Superior temporal gyrus (tissue), 1 donor: ENCODE measurements at regions not wholly inside any gene's neighbourhood (a gene's known extent, or its start where the extent isn't known, plus 50 kb on each side); places are given as distances from the start of the nearest gene placed in this dataset.
"Not testable (repeated sequence)": the region's sequence is repeated elsewhere in the genome, so short reads cannot be mapped to it uniquely, and the experiment has no call there.

Experiments
- DNase-seq: peaks from one replicate; pipeline ENCODE4 v3.0.0-alpha.2; 2016; ENCODE audit errors: extremely low spot score

- no peak for DNase-seq
These were observed 691.9 kb downstream of the RFPL4B start for GRCh38 chr6:113039005-113039404.

GRCh38 chr6:113047148-113047547 is 700.0 kb downstream of the RFPL4B start:
- DNase-seq = no peak

- DNase-seq = no peak
These were observed 700.8 kb downstream of the RFPL4B start for GRCh38 chr6:113047932-113048331.

GRCh38 chr6:113048741-113049140 is 701.6 kb downstream of the RFPL4B start:
- DNase-seq = no peak

- DNase-seq = no peak
These were observed 702.1 kb downstream of the RFPL4B start for GRCh38 chr6:113049190-113049589.

GRCh38 chr6:113050010-113050858 is 703.1 kb downstream of the RFPL4B start:
- no peak for DNase-seq

GRCh38 chr6:113050979-113051378 is 703.8 kb downstream of the RFPL4B start:
- no peak for DNase-seq

GRCh38 chr6:113052506-113052905 is 705.4 kb downstream of the RFPL4B start:
- no peak for DNase-seq

GRCh38 chr6:113055061-113055460 is 707.9 kb downstream of the RFPL4B start:
- DNase-seq = no peak

GRCh38 chr6:113055998-113056397 is 708.9 kb downstream of the RFPL4B start:
- no peak for DNase-seq

GRCh38 chr6:113057567-113058053 is 710.5 kb downstream of the RFPL4B start:
- no peak for DNase-seq

GRCh38 chr6:113060664-113061063 is 713.5 kb downstream of the RFPL4B start:
- no peak for DNase-seq

GRCh38 chr6:113065611-113066010 is 718.5 kb downstream of the RFPL4B start:
- DNase-seq = peak; percentile 39

GRCh38 chr6:113067612-113068275 is 720.6 kb downstream of the RFPL4B start:
- no peak for DNase-seq

- no peak for DNase-seq
These were observed 721.4 kb downstream of the RFPL4B start for GRCh38 chr6:113068570-113068969.

- not testable (repeated sequence) for DNase-seq
These were observed 723.6 kb downstream of the RFPL4B start for GRCh38 chr6:113070681-113071080.

GRCh38 chr6:113073611-113074191 is 726.6 kb downstream of the RFPL4B start:
- no peak for DNase-seq

- DNase-seq = no peak
These were observed 729.0 kb downstream of the RFPL4B start for GRCh38 chr6:113076116-113076515.

- DNase-seq = no peak
These were observed 729.7 kb downstream of the RFPL4B start for GRCh38 chr6:113076816-113077215.

- DNase-seq = no peak
These were observed 730.7 kb downstream of the RFPL4B start for GRCh38 chr6:113077794-113078193.

- DNase-seq = no peak
These were observed 731.7 kb downstream of the RFPL4B start for GRCh38 chr6:113078791-113079190.

GRCh38 chr6:113082745-113083144 is 735.6 kb downstream of the RFPL4B start:
- DNase-seq = no peak

- DNase-seq = no peak
These were observed 736.8 kb downstream of the RFPL4B start for GRCh38 chr6:113083947-113084346.
